Pancreas (tissue), 10 donors: ENCODE measurements at regions not wholly inside any gene's neighbourhood (a gene's known extent, or its start where the extent isn't known, plus 50 kb on each side); places are given as distances from the start of the nearest gene placed in this dataset.
"Not testable (repeated sequence)": the region's sequence is repeated elsewhere in the genome, so short reads cannot be mapped to it uniquely, and the experiment has no call there.

Experiments used
- ATAC-seq, 4 donors: fragments of 200-7000 bp; cut with Tn5 transposase; one replicate each; pipeline versions ENCODE4 v1.8.0 to v1.9.1; 2020; ENCODE audit warnings: mild to moderate bottlenecking in 4 of 4, moderate library complexity in 4 of 4
- DNase-seq, 6 donors: peaks; one replicate each; pipeline ENCODE4 v3.0.0-alpha.2; 2020
- FAIRE-seq: peaks from 2 replicates; lab custom pipeline; 2012; peaks lifted over from hg19 to GRCh38; lab: Jason Lieb, UNC
- H3K27ac ChIP-seq, 4 donors: fragments of 200-600 bp; sonication (generic); 1 replicate in 3 of 4; 2 replicates in 1 of 4; pipeline versions ENCODE4 v1.5.0 to v1.8.0; 2020
- H3K27me3 ChIP-seq, 4 donors: fragments of 200-600 bp; one replicate each; pipeline ENCODE4 v1.8.0; 2021
- H3K36me3 ChIP-seq, 3 donors: fragments of 200-600 bp; sonication (generic) in 1 of 3; one replicate each; pipeline versions ENCODE4 v1.5.0 to v1.8.0; 2020 to 2021
- H3K4me1 ChIP-seq, 3 donors: fragments of 200-600 bp; one replicate each; pipeline ENCODE4 v1.8.0; 2021
- H3K4me3 ChIP-seq, 4 donors: fragments of 200-600 bp; sonication (generic) in 2 of 4; one replicate each; pipeline versions ENCODE4 v1.5.0 to v1.8.0; 2020 to 2021
- H3K9me3 ChIP-seq, 4 donors: fragments of 200-600 bp; one replicate each; pipeline ENCODE4 v1.8.0; 2021
- WGBS, 2 donors: extraction: QIAGEN DNeasy Blood & Tissue Kit; methylation state at CpG; one replicate each; pipeline ENCODE4 v1.1.7; 2013; 5-methylcytosine and 5-hydroxymethylcytosine counted together
- intact Hi-C, 3 donors: fragments of 100-400 bp; cut with DNase I; formaldehyde crosslinking; loops; one replicate each; pipeline versions ENCODE4 v1.11.1 to v1.14.2; 2022
- TF ChIP-seq, protein P1 (sequence below), 4 donors: fragments of 200-600 bp; sonication (generic) in 3 of 4; IDR thresholded peaks; one replicate each; pipeline versions ENCODE4 v1.5.0 to v1.8.0; 2021; ENCODE audit warnings: antibody characterized with exemption in 4 of 4
- donor health status: healthy with polysubstance abuse.
- donor health status: DM: no; HTN: no; CAD: no; lungs with moderate emphysema.
- donor health status: DM: no; HTN: no; CAD: no.
- donor health status: control.
- donor health status: control.
- donor health status: Bipolar disorder and iron deficiency.
- donor health status: DM: yes; HTN: yes; CAD: no.
- donor health status: DM: no; HTN: no; CAD: no.
- donor health status: DM: no; HTN: no; CAD: no.
- donor health status: DM: yes; HTN: yes; CAD: no.

GRCh38 chr12:60602601-60603000 lies 1006.8 kb downstream of the SLC16A7 start:
- DNase-seq (no peak), FAIRE-seq (no peak)
- TF ChIP-seq, protein P1, sequence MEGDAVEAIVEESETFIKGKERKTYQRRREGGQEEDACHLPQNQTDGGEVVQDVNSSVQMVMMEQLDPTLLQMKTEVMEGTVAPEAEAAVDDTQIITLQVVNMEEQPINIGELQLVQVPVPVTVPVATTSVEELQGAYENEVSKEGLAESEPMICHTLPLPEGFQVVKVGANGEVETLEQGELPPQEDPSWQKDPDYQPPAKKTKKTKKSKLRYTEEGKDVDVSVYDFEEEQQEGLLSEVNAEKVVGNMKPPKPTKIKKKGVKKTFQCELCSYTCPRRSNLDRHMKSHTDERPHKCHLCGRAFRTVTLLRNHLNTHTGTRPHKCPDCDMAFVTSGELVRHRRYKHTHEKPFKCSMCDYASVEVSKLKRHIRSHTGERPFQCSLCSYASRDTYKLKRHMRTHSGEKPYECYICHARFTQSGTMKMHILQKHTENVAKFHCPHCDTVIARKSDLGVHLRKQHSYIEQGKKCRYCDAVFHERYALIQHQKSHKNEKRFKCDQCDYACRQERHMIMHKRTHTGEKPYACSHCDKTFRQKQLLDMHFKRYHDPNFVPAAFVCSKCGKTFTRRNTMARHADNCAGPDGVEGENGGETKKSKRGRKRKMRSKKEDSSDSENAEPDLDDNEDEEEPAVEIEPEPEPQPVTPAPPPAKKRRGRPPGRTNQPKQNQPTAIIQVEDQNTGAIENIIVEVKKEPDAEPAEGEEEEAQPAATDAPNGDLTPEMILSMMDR (IDR thresholded peaks at IDR 0.05) = no peak

DNA sequence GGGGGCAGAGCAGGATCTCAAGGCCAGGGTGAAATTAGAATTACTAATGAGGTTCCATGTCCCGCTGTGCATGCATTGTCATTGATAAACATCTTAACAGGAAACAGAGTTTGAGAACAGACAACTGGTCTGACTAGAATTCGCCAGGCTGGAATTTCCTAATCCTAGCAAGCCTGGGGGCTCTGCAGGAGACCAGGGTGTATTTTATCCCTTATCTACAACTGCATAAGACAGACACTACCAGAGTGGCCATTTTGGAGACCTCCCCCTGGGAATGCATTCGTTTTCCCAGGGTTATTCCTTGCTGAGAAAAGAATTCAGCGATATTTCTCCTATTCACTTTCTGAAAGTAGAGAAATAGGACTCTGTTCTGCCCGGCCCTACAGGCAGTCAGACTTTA lies 1007.6 kb downstream of the SLC16A7 start:
- H3K36me3 ChIP-seq, ATAC-seq, intact Hi-C loops, H3K4me3 ChIP-seq, H3K27me3 ChIP-seq, DNase-seq, FAIRE-seq, H3K9me3 ChIP-seq, H3K27ac ChIP-seq, H3K4me1 ChIP-seq: not testable (repeated sequence)
- WGBS, 2 donors = 48 to 68% methylated on average over 5 of the region's 5 CpGs

More at GRCh38 chr12:60602601-60603000, 1006.8 kb downstream of the SLC16A7 start:
- WGBS, 2 donors = 23 to 47% methylated on average over 1 of the region's 1 CpG
- no peaks in the 10 kb centered on the region for H3K4me1 ChIP-seq
- H3K9me3 ChIP-seq = no peaks in the 10 kb centered on the region
- intact Hi-C loops = no loop called here
- ATAC-seq = no peak
- no peaks in the 10 kb centered on the region for H3K27me3 ChIP-seq
- H3K27ac ChIP-seq = no peak overlapping the region
- no peak overlapping the region for H3K4me3 ChIP-seq
- no peaks in the 10 kb centered on the region for H3K36me3 ChIP-seq

- Histone ChIP-seq H3K27ac (no peak overlapping the region), H3K27me3 (no peaks in the 10 kb centered on the region), H3K36me3 (no peaks in the 10 kb centered on the region), H3K9me3 (no peaks in the 10 kb centered on the region), H3K4me1 (no peaks in the 10 kb centered on the region), H3K4me3 (no peak overlapping the region)
- FAIRE-seq = no peak
- DNase-seq = no peak
- intact Hi-C loops = no loop called here
- ATAC-seq = no peak
- TF ChIP-seq, protein P1 (IDR thresholded peaks at IDR 0.05) = no peak
These were observed 1020.6 kb downstream of the SLC16A7 start for GRCh38 chr12:60616400-60616799.

GRCh38 chr12:60630796-60631195 lies 1035.0 kb downstream of the SLC16A7 start:
- Histone ChIP-seq H3K4me3 (no peak overlapping the region), H3K9me3 (no peaks in the 10 kb centered on the region), H3K27ac (no peak overlapping the region), H3K36me3 (no peaks in the 10 kb centered on the region), H3K27me3 (no peaks in the 10 kb centered on the region), H3K4me1 (no peaks in the 10 kb centered on the region)
- DNase-seq (no peak), ATAC-seq (no peak), FAIRE-seq (no peak)
- intact Hi-C loops = no loop called here
- WGBS, 2 donors = 40 to 49% methylated on average over 1 of the region's 1 CpG
- TF ChIP-seq, protein P1 (IDR thresholded peaks at IDR 0.05) = no peak

DNA sequence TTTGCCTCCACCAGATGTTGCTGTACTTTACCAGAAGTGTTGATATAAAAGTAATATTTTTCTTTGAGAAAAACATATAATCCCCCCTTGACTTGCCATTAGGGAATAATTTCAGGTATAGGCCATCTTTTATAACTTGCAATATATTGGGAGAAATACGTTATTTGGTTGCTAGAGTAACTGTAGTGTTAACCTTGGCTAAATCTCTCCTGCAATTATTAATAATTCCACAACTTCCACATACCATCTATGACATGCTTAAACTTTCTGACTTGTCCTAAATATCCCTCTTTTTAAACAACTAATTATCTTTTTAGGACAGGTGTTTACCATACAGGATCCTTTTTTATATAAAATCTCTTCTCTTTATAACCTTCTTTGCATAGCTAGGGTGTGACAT lies 1048.2 kb downstream of the SLC16A7 start:
- H3K27ac ChIP-seq = no peak overlapping the region
- intact Hi-C loops = no loop called here
- ATAC-seq (no peak), DNase-seq (no peak), FAIRE-seq (no peak)
- H3K36me3 ChIP-seq = no peaks in the 10 kb centered on the region
- TF ChIP-seq, protein P1 (IDR thresholded peaks at IDR 0.05) = no peak
- WGBS, 2 donors = 30 to 59% methylated on average over 1 of the region's 1 CpG
- H3K4me3 ChIP-seq = no peak overlapping the region
- H3K9me3 ChIP-seq = no peaks in the 10 kb centered on the region
- no peaks in the 10 kb centered on the region for H3K4me1 ChIP-seq
- H3K27me3 ChIP-seq = no peaks in the 10 kb centered on the region

GRCh38 chr12:60666895-60667294 lies 1071.1 kb downstream of the SLC16A7 start:
- H3K27ac ChIP-seq = no peak overlapping the region
- no peak for FAIRE-seq
- no peaks in the 10 kb centered on the region for H3K36me3 ChIP-seq
- no peak for ATAC-seq
- H3K27me3 ChIP-seq = no peaks in the 10 kb centered on the region
- no peak for DNase-seq
- H3K4me3 ChIP-seq = no peak overlapping the region
- TF ChIP-seq, protein P1 (IDR thresholded peaks at IDR 0.05) = no peak
- 47 to 67% methylated on average over 5 of the region's 5 CpGs for WGBS, 2 donors
- intact Hi-C loops = no loop called here
- H3K4me1 ChIP-seq = no peaks in the 10 kb centered on the region
- H3K9me3 ChIP-seq = no peaks in the 10 kb centered on the region
